ENCODE measurements at regions not wholly inside any gene's neighbourhood (a gene's known extent, or its start where the extent isn't known, plus 50 kb on each side); places are given as distances from the start of the nearest gene placed in this dataset.

DNA sequence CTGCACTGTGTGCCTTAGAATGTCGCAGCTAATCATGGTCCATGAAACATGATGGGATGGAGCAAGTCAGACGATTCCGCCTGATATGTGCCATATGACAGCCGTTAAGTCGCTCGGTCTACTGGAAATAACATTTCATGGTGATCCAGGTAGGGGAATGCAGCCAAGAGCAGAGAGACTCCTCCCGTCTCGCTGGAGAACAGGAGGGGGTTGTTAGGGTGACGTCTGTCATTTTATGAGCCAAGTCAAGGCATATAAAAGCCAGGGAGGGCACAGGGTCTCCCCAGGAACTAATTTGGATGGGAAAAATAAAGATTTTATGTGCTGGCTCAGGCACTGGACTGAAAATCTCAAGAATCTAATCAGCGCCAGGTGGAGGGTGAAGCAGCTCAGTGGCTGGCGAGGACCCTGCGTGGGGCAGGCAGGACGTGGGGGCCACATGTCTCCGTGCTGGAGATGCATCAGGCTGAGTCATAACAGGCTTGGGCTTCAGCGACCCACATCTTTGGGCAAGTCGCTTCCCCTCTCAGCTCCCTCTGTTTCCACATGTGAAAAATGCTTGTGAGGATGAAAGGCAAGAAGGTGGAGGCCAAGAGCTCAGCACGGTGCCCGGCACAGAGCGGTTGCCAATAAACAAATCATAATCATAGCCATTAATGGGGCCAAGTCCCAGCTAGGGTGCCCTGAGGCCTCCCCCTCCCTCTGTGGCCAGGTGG lies 234.6 kb downstream of the ANKRD60 start:
- TF ChIP-seq POLR2A (IDR thresholded peaks at IDR 0.05) = no peak
- TF ChIP-seq, protein P1, sequence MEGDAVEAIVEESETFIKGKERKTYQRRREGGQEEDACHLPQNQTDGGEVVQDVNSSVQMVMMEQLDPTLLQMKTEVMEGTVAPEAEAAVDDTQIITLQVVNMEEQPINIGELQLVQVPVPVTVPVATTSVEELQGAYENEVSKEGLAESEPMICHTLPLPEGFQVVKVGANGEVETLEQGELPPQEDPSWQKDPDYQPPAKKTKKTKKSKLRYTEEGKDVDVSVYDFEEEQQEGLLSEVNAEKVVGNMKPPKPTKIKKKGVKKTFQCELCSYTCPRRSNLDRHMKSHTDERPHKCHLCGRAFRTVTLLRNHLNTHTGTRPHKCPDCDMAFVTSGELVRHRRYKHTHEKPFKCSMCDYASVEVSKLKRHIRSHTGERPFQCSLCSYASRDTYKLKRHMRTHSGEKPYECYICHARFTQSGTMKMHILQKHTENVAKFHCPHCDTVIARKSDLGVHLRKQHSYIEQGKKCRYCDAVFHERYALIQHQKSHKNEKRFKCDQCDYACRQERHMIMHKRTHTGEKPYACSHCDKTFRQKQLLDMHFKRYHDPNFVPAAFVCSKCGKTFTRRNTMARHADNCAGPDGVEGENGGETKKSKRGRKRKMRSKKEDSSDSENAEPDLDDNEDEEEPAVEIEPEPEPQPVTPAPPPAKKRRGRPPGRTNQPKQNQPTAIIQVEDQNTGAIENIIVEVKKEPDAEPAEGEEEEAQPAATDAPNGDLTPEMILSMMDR (IDR thresholded peaks at IDR 0.05) = no peak
